H7 (cell line): ENCODE measurements at regions not wholly inside any gene's neighbourhood (a gene's known extent, or its start where the extent isn't known, plus 50 kb on each side); places are given as distances from the start of the nearest gene placed in this dataset.

Source experiments
- DNase-seq: peaks from one replicate; pipeline ENCODE4 v3.0.0; 2012
- H3K27me3 ChIP-seq: 2 replicates; pipeline ENCODE4 v1.6.0; 2011; ENCODE audit warnings: mild to moderate bottlenecking, low read length; ENCODE audit not compliant: control insufficient read depth, insufficient read depth
- H3K36me3 ChIP-seq: replicated peaks from 2 replicates; pipeline ENCODE4 v1.5.1; 2011; ENCODE audit warnings: low read length; ENCODE audit not compliant: control insufficient read depth, insufficient read depth
- H3K4me3 ChIP-seq: 2 replicates; pipeline ENCODE4 v1.5.1; 2011; ENCODE audit warnings: low read depth, mild to moderate bottlenecking, control low read depth, low read length, moderate library complexity; ENCODE audit not compliant: insufficient read depth

- no peaks in the 10 kb centered on the region for H3K36me3 ChIP-seq
- no peak overlapping the region for H3K4me3 ChIP-seq
- H3K27me3 ChIP-seq, result no peaks in the 10 kb centered on the region
- no peak for DNase-seq
These were observed 507.1 kb downstream of the TMEM182 start for GRCh38 chr2:103268841-103269498.

- Histone ChIP-seq H3K36me3 (no peaks in the 10 kb centered on the region), H3K27me3 (no peaks in the 10 kb centered on the region), H3K4me3 (no peak overlapping the region)
- no peak for DNase-seq
These were observed 515.0 kb downstream of the TMEM182 start for GRCh38 chr2:103276869-103277268.

GRCh38 chr2:103284750-103285149 is 522.9 kb downstream of the TMEM182 start:
- H3K4me3 ChIP-seq, result no peak overlapping the region
- DNase-seq, result peak; percentile 17
- no peaks in the 10 kb centered on the region for H3K36me3 ChIP-seq
- H3K27me3 ChIP-seq, result no peaks in the 10 kb centered on the region

- no peaks in the 10 kb centered on the region for H3K27me3 ChIP-seq
- H3K36me3 ChIP-seq, result no peaks in the 10 kb centered on the region
- no peak overlapping the region for H3K4me3 ChIP-seq
- no peak for DNase-seq
These were observed 523.5 kb downstream of the TMEM182 start for GRCh38 chr2:103285354-103285753.

GRCh38 chr2:103287746-103288145 is 525.9 kb downstream of the TMEM182 start:
- Histone ChIP-seq H3K36me3 (no peaks in the 10 kb centered on the region), H3K4me3 (no peak overlapping the region), H3K27me3 (no peaks in the 10 kb centered on the region)
- DNase-seq, result no peak

GRCh38 chr2:103288696-103289095 is 526.9 kb downstream of the TMEM182 start:
- no peak overlapping the region for H3K4me3 ChIP-seq

GRCh38 chr2:103289105-103289725 is 527.4 kb downstream of the TMEM182 start:
- DNase-seq, result peak; percentile 15
- H3K27me3 ChIP-seq, result no peaks in the 10 kb centered on the region
- no peaks in the 10 kb centered on the region for H3K36me3 ChIP-seq
- no peak overlapping the region for H3K4me3 ChIP-seq

More at GRCh38 chr2:103288696-103289095, 526.9 kb downstream of the TMEM182 start:
- Histone ChIP-seq H3K36me3 (no peaks in the 10 kb centered on the region), H3K27me3 (no peaks in the 10 kb centered on the region)
- no peak for DNase-seq

GRCh38 chr2:103292573-103292972 is 530.7 kb downstream of the TMEM182 start:
- Histone ChIP-seq H3K4me3 (no peak overlapping the region), H3K27me3 (no peaks in the 10 kb centered on the region), H3K36me3 (no peaks in the 10 kb centered on the region)
- DNase-seq, result no peak

- Histone ChIP-seq H3K36me3 (no peaks in the 10 kb centered on the region), H3K4me3 (no peak overlapping the region), H3K27me3 (no peaks in the 10 kb centered on the region)
- no peak for DNase-seq
These were observed 531.4 kb downstream of the TMEM182 start for GRCh38 chr2:103293067-103293741.

- no peak for DNase-seq
- Histone ChIP-seq H3K4me3 (no peak overlapping the region), H3K27me3 (no peaks in the 10 kb centered on the region), H3K36me3 (no peaks in the 10 kb centered on the region)
These were observed 531.9 kb downstream of the TMEM182 start for GRCh38 chr2:103293742-103294077.

GRCh38 chr2:103294420-103294819 is 532.6 kb downstream of the TMEM182 start:
- H3K36me3 ChIP-seq, result no peaks in the 10 kb centered on the region
- DNase-seq, result no peak
- no peak overlapping the region for H3K4me3 ChIP-seq
- H3K27me3 ChIP-seq, result no peaks in the 10 kb centered on the region

GRCh38 chr2:103295591-103295990 is 533.8 kb downstream of the TMEM182 start:
- Histone ChIP-seq H3K27me3 (no peaks in the 10 kb centered on the region), H3K4me3 (no peak overlapping the region), H3K36me3 (no peaks in the 10 kb centered on the region)
- DNase-seq, result no peak

- no peaks in the 10 kb centered on the region for H3K27me3 ChIP-seq
- no peak overlapping the region for H3K4me3 ChIP-seq
- no peaks in the 10 kb centered on the region for H3K36me3 ChIP-seq
- DNase-seq, result no peak
These were observed 562.8 kb downstream of the TMEM182 start for GRCh38 chr2:103324671-103325070.

- H3K4me3 ChIP-seq, result no peak overlapping the region
- H3K36me3 ChIP-seq, result no peaks in the 10 kb centered on the region
- DNase-seq, result no peak
- no peaks in the 10 kb centered on the region for H3K27me3 ChIP-seq
These were observed 565.6 kb downstream of the TMEM182 start for GRCh38 chr2:103327386-103327785.

- no peaks in the 10 kb centered on the region for H3K36me3 ChIP-seq
- no peak overlapping the region for H3K4me3 ChIP-seq
- H3K27me3 ChIP-seq, result no peaks in the 10 kb centered on the region
- DNase-seq, result no peak
These were observed 566.1 kb downstream of the TMEM182 start for GRCh38 chr2:103327966-103328365.
